Activated CD4-positive, alpha-beta T cell treated with anti-CD3 and anti-CD28 coated beads, Interleukin-10, Interleukin-2, amounts not matched to agents 100 ng/mL and 50 ng/mL, durations not matched to agents 16 hours and 8 hours (primary cell): ENCODE measurements at regions not wholly inside any gene's neighbourhood (a gene's known extent, or its start where the extent isn't known, plus 50 kb on each side); places are given as distances from the start of the nearest gene placed in this dataset.
"Not testable (repeated sequence)": the region's sequence is repeated elsewhere in the genome, so short reads cannot be mapped to it uniquely, and the experiment has no call there.

ENCODE experiments used
- DNase-seq: peaks from one replicate; pipeline ENCODE4 v3.0.0-alpha.2; 2020

DNA sequence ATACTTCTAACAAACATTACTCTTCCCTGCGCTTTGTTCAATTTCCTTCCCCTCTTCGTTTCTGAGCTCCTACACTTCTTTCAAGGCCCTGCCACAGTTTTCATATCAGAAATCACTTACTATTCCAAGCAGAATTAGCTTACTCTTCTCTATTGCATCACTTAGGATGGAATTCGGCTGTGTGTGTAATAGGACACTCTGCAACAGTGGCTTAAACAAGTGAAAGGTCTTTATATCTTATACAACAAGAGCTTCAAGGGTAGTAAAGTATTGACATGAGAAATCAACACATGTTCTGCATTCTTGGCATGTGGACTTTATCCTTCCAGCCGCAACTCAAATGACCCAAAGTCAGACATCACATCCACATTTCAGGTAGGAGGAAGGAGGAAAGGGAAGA lies 279.6 kb downstream of the PCDH20 start:
- DNase-seq, result no peak

- no peak for DNase-seq
Measured at GRCh38 chr13:61135583-61135982, 280.1 kb downstream of the PCDH20 start.

DNA sequence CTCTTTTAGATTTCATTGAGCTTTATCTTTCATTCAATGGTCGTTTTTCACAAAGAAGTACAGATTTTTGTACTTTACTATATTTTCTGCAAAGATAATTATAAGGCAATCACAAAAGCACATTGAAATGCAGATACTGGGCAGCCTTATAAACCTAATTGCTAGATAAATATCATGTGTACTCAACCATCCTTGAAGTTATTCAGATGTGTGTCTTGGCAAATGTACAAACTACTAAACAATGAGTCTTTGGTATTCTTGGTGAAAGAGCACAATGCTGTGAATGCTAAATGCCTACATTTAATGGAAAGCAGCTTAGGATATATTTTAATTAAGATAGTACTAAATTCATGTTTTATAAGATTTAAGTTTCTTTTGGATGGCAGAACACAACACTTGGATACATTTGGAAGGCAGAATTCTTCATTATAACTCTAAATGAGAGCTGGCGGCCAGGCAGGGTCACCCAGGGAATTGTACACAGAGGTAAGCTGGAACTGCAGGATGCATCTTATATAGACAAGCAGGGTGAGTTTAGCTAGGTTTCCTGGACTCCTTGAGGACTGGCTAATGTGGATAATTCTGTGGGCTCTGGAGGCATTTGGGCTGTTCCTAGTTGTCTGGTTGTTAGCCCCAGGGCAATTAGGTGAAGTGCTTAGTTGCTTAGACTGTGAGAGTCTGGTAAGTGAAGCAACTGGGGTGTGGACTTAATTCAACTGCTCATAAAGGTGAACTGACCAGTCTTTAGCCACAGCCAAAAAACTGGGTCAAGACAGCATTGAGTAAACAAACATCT lies 286.6 kb downstream of the PCDH20 start:
- no peak for DNase-seq

GRCh38 chr13:61123538-61124289 lies 291.9 kb downstream of the PCDH20 start:
- DNase-seq, result peak; percentile 0

- DNase-seq, result no peak
Measured at GRCh38 chr13:61113140-61113658, 302.4 kb downstream of the PCDH20 start.

DNA sequence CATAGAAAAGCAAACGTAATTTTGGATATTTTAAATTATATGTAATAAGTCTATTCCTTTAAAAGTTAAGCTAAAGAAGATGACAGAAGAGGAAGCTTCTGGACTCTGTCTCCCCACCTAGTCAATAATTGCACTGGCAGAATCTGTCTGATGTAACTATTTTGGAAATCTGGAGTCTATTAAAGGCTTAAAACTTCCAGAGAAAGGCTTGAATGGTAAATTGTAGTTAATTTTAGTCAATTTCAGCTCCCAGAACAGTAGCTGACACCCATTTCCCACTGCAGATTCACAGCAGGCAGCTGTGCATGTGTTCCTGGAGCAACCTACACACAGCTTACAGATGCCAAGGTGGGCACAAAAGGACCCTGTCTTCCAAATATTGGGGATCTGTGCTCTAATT lies 304.1 kb downstream of the PCDH20 start:
- no peak for DNase-seq

DNA sequence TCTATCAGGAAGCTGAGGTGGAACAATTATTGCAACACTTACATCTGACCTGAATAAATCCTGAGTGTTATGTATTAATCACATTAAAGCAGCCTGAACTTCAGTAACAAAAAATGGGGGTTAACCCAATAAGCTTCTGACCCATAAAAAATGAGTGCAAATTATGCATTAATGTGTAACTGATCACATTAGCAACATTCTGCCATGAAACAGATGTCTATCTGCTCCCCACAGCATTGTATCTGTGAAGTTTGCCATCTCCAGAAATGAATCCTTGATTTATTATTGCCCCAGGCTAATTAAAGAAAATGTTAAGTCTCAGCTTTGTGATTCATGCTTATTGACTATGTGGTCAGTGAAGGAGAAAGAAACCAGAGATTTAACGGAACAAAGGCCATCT lies 304.9 kb downstream of the PCDH20 start:
- DNase-seq, result no peak

GRCh38 chr13:61109741-61110140 lies 305.9 kb downstream of the PCDH20 start:
- no peak for DNase-seq

- no peak for DNase-seq
Measured at GRCh38 chr13:61107989-61108388, 307.7 kb downstream of the PCDH20 start.

DNA sequence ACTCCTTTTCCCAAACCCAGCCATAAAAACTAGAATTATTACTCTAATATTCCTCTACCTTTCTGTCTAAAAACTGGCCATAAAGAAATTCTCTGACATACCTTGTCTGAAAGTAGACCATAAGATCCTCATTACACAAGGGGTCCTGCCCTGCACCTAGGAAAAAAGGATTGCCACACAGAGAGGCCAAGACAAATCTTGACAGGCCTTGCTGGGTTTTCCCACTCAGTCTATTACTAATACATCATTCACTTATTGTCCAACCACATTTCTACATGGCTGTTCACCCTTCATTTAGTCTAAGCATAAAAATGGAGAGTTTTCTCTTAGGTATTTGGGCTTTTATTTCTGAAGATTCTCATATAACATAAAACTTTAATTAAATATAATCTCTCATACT lies 319.8 kb downstream of the PCDH20 start:
- DNase-seq, result no peak

GRCh38 chr13:61094865-61095264 lies 320.8 kb downstream of the PCDH20 start:
- no peak for DNase-seq

GRCh38 chr13:61089894-61090293 lies 325.8 kb downstream of the PCDH20 start:
- DNase-seq, result not testable (repeated sequence)

- DNase-seq, result no peak
Measured at GRCh38 chr13:61086087-61086486, 329.6 kb downstream of the PCDH20 start.

DNA sequence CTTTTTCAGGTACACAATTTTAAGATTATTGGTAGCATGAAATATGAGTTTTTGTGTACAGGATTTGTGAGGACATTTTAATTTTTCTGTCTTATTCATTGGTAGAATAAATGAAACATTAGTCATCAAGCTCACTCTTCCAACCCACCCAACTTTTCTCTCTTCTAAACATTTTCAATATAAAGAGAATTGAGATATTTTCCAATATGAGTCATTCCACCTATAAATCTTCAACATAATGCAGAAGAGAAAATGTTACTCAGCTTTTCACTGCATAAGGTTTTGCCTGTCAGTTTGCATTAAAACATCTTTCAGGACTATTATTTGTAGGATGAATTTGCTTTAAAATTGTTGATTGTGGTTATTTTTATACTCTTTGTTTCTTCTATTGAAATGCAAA lies 330.7 kb downstream of the PCDH20 start:
- no peak for DNase-seq

DNA sequence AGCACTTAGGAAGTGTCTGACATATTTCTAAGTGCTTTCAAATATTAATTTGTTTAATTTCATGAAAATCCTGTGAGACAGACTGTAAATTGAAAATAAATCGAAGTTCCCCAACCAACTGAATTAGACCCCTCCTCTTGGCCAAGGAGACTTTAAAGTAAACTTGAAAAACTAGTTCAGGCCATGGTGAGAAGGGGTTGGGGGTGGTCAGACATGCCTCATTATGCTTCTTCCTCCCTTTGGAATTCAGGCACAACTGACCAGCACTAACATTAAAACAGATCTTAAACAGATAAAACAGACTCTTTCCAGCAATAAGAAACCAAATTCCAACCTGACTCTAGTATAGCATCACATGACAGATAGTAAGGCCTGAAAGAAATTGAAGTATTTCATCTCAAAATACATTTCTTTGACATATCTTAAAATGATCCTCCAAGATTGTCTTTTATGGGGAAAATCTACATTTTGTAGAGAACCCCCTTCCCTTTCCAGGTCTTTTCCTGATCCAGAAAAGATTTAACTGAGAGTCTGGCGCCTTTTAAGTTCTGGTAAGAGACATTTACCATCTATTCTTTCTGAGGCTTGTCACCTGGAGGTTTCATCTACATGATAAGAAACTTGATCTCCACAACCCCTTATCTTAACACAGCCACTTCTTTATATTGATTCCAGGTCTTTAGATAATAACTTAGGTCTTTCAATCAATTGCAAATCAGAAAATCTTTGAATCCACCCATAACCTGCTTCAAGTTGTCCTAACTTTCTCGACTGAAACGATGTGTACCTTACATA lies 336.5 kb downstream of the PCDH20 start:
- DNase-seq, result no peak

DNA sequence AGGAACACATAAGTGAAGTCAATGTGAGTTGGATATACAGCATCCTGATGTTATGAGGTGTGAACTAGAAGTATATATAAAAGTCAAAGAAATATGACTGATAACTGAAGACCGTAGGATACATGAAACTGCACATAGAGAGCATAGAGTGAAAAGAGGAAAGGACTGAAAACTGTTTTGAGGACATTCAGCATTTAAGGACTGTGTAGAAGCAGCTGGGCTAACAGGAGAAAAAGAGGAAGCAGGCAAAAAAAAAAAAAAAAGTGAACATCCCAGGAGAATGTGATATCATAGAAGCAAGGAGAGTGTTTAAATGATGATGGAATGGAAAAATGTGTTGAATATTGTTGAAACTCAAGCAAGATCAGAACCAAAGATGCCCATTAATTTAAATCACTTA lies 363.5 kb downstream of the PCDH20 start:
- no peak for DNase-seq

GRCh38 chr13:61045251-61045650 lies 370.4 kb downstream of the PCDH20 start:
- DNase-seq, result no peak

- no peak for DNase-seq
Measured at GRCh38 chr13:61040181-61040580, 375.5 kb downstream of the PCDH20 start.

DNA sequence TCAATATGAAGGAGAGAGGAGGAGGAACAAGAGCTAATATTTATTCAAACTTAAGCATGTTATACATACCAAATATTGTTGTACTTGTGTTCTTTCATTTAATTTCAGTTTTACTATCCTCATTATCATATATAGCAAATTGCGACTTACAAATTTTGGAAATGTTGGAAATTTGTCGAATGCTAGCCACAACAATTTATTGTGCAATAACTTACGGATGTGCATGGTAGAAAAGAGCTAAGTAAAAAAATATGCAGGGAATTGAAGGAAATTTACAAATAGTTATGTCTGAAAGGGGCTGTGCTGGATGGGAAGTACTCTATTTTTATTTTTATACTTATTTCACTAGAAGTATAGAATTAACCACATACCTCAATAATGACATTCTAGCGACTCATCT lies 376.3 kb downstream of the PCDH20 start:
- no peak for DNase-seq

DNA sequence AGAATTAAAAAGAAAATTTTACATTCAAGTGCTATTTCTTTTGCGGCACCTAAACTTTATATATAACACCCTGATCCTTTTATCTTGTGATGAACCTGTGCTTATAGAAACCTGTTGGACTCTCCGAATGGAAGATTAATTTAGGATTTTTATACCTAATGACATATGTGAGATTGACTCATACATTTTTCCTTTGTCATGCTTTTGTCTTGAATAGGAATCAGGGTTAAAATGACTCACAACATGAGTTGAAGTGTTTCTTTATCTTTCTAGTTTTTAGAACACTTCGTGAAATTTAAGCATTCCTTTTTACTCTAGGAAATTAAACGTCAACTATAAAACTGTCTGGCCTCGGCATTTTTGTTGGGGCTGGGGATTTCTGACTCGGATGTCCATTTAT lies 378.9 kb downstream of the PCDH20 start:
- no peak for DNase-seq

GRCh38 chr13:61030445-61030844 lies 385.2 kb downstream of the PCDH20 start:
- DNase-seq, result no peak

GRCh38 chr13:61029064-61029463 lies 386.6 kb downstream of the PCDH20 start:
- no peak for DNase-seq

GRCh38 chr13:61024046-61024445 lies 391.6 kb downstream of the PCDH20 start:
- no peak for DNase-seq
